Neural progenitor cell (in vitro differentiated cells): ENCODE measurements at regions not wholly inside any gene's neighbourhood (a gene's known extent, or its start where the extent isn't known, plus 50 kb on each side); places are given as distances from the start of the nearest gene placed in this dataset.

Experiments used
- EZH2 ChIP-seq: fragments of 200-600 bp; sonication (generic); IDR thresholded peaks from 2 replicates; pipeline ENCODE4 v1.6.1; 2017; ENCODE audit warnings: antibody characterized with exemption, mild to moderate bottlenecking, moderate library complexity
- TF ChIP-seq, protein P1 (sequence below): fragments of 200-600 bp; sonication (generic); IDR thresholded peaks from 2 replicates; pipeline ENCODE4 v1.5.1; 2017; ENCODE audit warnings: antibody characterized with exemption, mild to moderate bottlenecking

GRCh38 chr6:20309186-20309585 is 92.5 kb upstream of the E2F3 start:
- TF ChIP-seq, protein P1, sequence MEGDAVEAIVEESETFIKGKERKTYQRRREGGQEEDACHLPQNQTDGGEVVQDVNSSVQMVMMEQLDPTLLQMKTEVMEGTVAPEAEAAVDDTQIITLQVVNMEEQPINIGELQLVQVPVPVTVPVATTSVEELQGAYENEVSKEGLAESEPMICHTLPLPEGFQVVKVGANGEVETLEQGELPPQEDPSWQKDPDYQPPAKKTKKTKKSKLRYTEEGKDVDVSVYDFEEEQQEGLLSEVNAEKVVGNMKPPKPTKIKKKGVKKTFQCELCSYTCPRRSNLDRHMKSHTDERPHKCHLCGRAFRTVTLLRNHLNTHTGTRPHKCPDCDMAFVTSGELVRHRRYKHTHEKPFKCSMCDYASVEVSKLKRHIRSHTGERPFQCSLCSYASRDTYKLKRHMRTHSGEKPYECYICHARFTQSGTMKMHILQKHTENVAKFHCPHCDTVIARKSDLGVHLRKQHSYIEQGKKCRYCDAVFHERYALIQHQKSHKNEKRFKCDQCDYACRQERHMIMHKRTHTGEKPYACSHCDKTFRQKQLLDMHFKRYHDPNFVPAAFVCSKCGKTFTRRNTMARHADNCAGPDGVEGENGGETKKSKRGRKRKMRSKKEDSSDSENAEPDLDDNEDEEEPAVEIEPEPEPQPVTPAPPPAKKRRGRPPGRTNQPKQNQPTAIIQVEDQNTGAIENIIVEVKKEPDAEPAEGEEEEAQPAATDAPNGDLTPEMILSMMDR = no peak
- no peak for TF ChIP-seq EZH2
